Keratinocyte (primary cell): ENCODE measurements at regions not wholly inside any gene's neighbourhood (a gene's known extent, or its start where the extent isn't known, plus 50 kb on each side); places are given as distances from the start of the nearest gene placed in this dataset.
"Not testable (repeated sequence)": the region's sequence is repeated elsewhere in the genome, so short reads cannot be mapped to it uniquely, and the experiment has no call there.

ENCODE experiments used
- DNase-seq: peaks from one replicate; pipeline ENCODE4 v3.0.0-alpha.2; 2011; ENCODE audit warnings: low read depth, missing footprints, low spot score
- FAIRE-seq: peaks from 2 replicates; lab custom pipeline; 2011; peaks lifted over from hg19 to GRCh38; lab: Jason Lieb, UNC
- H2AFZ ChIP-seq: 2 replicates; pipeline ENCODE4 v1.6.0; 2012; ENCODE audit warnings: low read length, control low read depth, inconsistent platforms; ENCODE audit not compliant: control insufficient read depth
- H3K27ac ChIP-seq: 2 replicates; pipeline ENCODE4 v1.5.1; 2011; ENCODE audit warnings: low read length; ENCODE audit not compliant: control insufficient read depth, insufficient read depth
- H3K27me3 ChIP-seq: 3 replicates; pipeline ENCODE4 v1.6.0; 2011; ENCODE audit warnings: low read length; ENCODE audit not compliant: control insufficient read depth, insufficient read depth; ENCODE audit errors: extremely low read depth
- H3K36me3 ChIP-seq, 2 experiments: 2 replicates in 1 of 2; 3 replicates in 1 of 2; pipeline ENCODE4 v1.5.1; 2011; ENCODE audit warnings: low read length in 2 of 2, mild to moderate bottlenecking in 1 of 2; ENCODE audit not compliant: control insufficient read depth in 2 of 2, insufficient read depth in 2 of 2; ENCODE audit errors: extremely low read depth in 1 of 2
- H3K4me1 ChIP-seq: 3 replicates; pipeline ENCODE4 v1.5.1; 2011; ENCODE audit warnings: low read length; ENCODE audit not compliant: control insufficient read depth, insufficient read depth; ENCODE audit errors: extremely low read depth
- H3K4me2 ChIP-seq: 3 replicates; pipeline ENCODE4 v1.6.0; 2011; ENCODE audit warnings: low read depth, low read length; ENCODE audit not compliant: control insufficient read depth, insufficient read depth; ENCODE audit errors: extremely low read depth
- H3K4me3 ChIP-seq, 3 experiments: fragments of 200-600 bp in 1 of 3; sonication (generic) in 1 of 3; 2 replicates in 2 of 3; 3 replicates in 1 of 3; pipeline ENCODE4 v1.5.1; 2011 to 2016; ENCODE audit warnings: low read length in 3 of 3, mild to moderate bottlenecking in 3 of 3, control low read depth in 2 of 3, inconsistent platforms in 1 of 3, low read depth in 1 of 3, mixed read lengths in 1 of 3, mixed run types in 1 of 3, moderate library complexity in 1 of 3; ENCODE audit not compliant: control insufficient read depth in 2 of 3, insufficient read depth in 2 of 3; ENCODE audit errors: extremely low read depth in 1 of 3
- H3K79me2 ChIP-seq: 2 replicates; pipeline ENCODE4 v1.6.0; 2012; ENCODE audit warnings: low read length; ENCODE audit not compliant: control insufficient read depth, insufficient read depth
- H3K9ac ChIP-seq: 3 replicates; pipeline ENCODE4 v1.6.0; 2011; ENCODE audit warnings: low read length; ENCODE audit not compliant: control insufficient read depth, insufficient read depth; ENCODE audit errors: extremely low read depth
- H3K9me1 ChIP-seq: 3 replicates; pipeline ENCODE4 v1.6.0; 2011; ENCODE audit warnings: low read length; ENCODE audit not compliant: control insufficient read depth, insufficient read depth; ENCODE audit errors: extremely low read depth
- H3K9me3 ChIP-seq: 2 replicates; pipeline ENCODE4 v1.5.1; 2012; ENCODE audit warnings: low read depth, low read length; ENCODE audit not compliant: control insufficient read depth
- H4K20me1 ChIP-seq: 3 replicates; pipeline ENCODE4 v1.6.0; 2011; ENCODE audit warnings: low read length; ENCODE audit not compliant: control insufficient read depth, insufficient read depth; ENCODE audit errors: extremely low read depth
- EZH2 ChIP-seq: IDR thresholded peaks from one replicate; pipeline ENCODE4 v1.6.1; 2012; ENCODE audit warnings: inconsistent platforms, mild to moderate bottlenecking, low read length, moderate library complexity
- dilution Hi-C: fragments of 300-500 bp; cut with MboI; formaldehyde crosslinking; loops from one replicate; pipeline ENCODE4 v1.7.0; 2020; ENCODE audit warnings: low sequenced_read_pairs; ENCODE audit not compliant: extremely low pct_ligation_motif_present
- TF ChIP-seq, protein P1 (sequence below), 3 experiments: IDR thresholded peaks in 1 of 3; conservative IDR thresholded peaks in 1 of 3; optimal IDR thresholded peaks in 1 of 3; 2 replicates in 2 of 3; 3 replicates in 1 of 3; pipeline versions ENCODE3 to v1.5.1; 2011; ENCODE audit warnings: low read length in 3 of 3, mild to moderate bottlenecking in 3 of 3, moderate library complexity in 2 of 3, control low read depth in 1 of 3, inconsistent platforms in 1 of 3; ENCODE audit not compliant: insufficient read depth in 2 of 3; ENCODE audit errors: extremely low read depth in 1 of 3

- no peaks in the 10 kb centered on the region for H4K20me1 ChIP-seq
- H3K4me3 ChIP-seq: no peak overlapping the region
- no peaks in the 10 kb centered on the region for H3K9me1 ChIP-seq
- H3K9me3 ChIP-seq: no peaks in the 10 kb centered on the region
- no peak for FAIRE-seq
- DNase-seq: no peak
- no peak overlapping the region for H2AFZ ChIP-seq
- no peak overlapping the region for H3K4me2 ChIP-seq
- no peaks in the 10 kb centered on the region for H3K27me3 ChIP-seq
- H3K27ac ChIP-seq: no peak overlapping the region
- H3K36me3 ChIP-seq: no peaks in the 10 kb centered on the region
- no peaks in the 10 kb centered on the region for H3K79me2 ChIP-seq
- H3K4me1 ChIP-seq: no peaks in the 10 kb centered on the region
- dilution Hi-C loops: no loop called here
- TF ChIP-seq, protein P1, sequence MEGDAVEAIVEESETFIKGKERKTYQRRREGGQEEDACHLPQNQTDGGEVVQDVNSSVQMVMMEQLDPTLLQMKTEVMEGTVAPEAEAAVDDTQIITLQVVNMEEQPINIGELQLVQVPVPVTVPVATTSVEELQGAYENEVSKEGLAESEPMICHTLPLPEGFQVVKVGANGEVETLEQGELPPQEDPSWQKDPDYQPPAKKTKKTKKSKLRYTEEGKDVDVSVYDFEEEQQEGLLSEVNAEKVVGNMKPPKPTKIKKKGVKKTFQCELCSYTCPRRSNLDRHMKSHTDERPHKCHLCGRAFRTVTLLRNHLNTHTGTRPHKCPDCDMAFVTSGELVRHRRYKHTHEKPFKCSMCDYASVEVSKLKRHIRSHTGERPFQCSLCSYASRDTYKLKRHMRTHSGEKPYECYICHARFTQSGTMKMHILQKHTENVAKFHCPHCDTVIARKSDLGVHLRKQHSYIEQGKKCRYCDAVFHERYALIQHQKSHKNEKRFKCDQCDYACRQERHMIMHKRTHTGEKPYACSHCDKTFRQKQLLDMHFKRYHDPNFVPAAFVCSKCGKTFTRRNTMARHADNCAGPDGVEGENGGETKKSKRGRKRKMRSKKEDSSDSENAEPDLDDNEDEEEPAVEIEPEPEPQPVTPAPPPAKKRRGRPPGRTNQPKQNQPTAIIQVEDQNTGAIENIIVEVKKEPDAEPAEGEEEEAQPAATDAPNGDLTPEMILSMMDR (optimal IDR thresholded peaks at IDR 0.05 in 1 of 3, IDR thresholded peaks at IDR 0.05 in 1 of 3, conservative IDR thresholded peaks at IDR 0.05 in 1 of 3; ENCODE audit: extremely low read depth in 1 of 3, insufficient read depth in 2 of 3, low read length in 3 of 3): no peak
- no peak for TF ChIP-seq EZH2
- no peak overlapping the region for H3K9ac ChIP-seq
These were observed 183.6 kb downstream of the S1PR1 start for GRCh38 chr1:101420406-101420805.

GRCh38 chr1:101428083-101428482 lies 191.3 kb downstream of the S1PR1 start:
- H3K9me3 ChIP-seq, H3K36me3 ChIP-seq, H3K4me3 ChIP-seq, H3K27ac ChIP-seq, H3K4me2 ChIP-seq, H4K20me1 ChIP-seq, DNase-seq, H3K9me1 ChIP-seq, H2AFZ ChIP-seq, dilution Hi-C loops, H3K79me2 ChIP-seq, H3K9ac ChIP-seq, H3K27me3 ChIP-seq, H3K4me1 ChIP-seq, FAIRE-seq: not testable (repeated sequence)

- Histone ChIP-seq H3K4me2 (no peak overlapping the region), H3K9me1 (no peaks in the 10 kb centered on the region), H3K9ac (no peak overlapping the region), H3K27me3 (no peaks in the 10 kb centered on the region), H2AFZ (no peak overlapping the region), H3K27ac (no peak overlapping the region), H3K79me2 (no peaks in the 10 kb centered on the region), H3K4me1 (no peaks in the 10 kb centered on the region), H4K20me1 (no peaks in the 10 kb centered on the region), H3K9me3 (no peaks in the 10 kb centered on the region), H3K4me3 (no peak overlapping the region), H3K36me3 (no peaks in the 10 kb centered on the region)
- no peak for FAIRE-seq
- dilution Hi-C loops: no loop called here
- TF ChIP-seq, protein P1 (optimal IDR thresholded peaks at IDR 0.05 in 1 of 3, IDR thresholded peaks at IDR 0.05 in 1 of 3, conservative IDR thresholded peaks at IDR 0.05 in 1 of 3; ENCODE audit: extremely low read depth in 1 of 3, insufficient read depth in 2 of 3, low read length in 3 of 3): no peak
- TF ChIP-seq EZH2: no peak
- no peak for DNase-seq
These were observed 191.7 kb downstream of the S1PR1 start for GRCh38 chr1:101428562-101428961.
